K562 (cell line): ENCODE measurements at regions not wholly inside any gene's neighbourhood (a gene's known extent, or its start where the extent isn't known, plus 50 kb on each side); places are given as distances from the start of the nearest gene placed in this dataset.

Experiments
- ATAC-seq: fragments of 200-7000 bp; cut with Tn5 transposase; 3 replicates; pipeline ENCODE4 v1.9.1; 2020; ENCODE audit warnings: moderate library complexity
- BruUV-seq: library from RNA; stranded (reverse); fragments of 400-500 nt; replicated peaks from 2 replicates; lab custom pipeline; 2021; lab: Mats Ljungman, UMichigan
- CTCF ChIA-PET: fragments of 300-600 bp; formaldehyde crosslinking; extraction: SDS; loops from one replicate; lab custom pipeline; 2021; ENCODE audit warnings: low intra/inter-chr PET ratio; lab: Yijun Ruan, JAX
- POLR2A ChIA-PET: fragments of 300-600, 350-650 bp; sonication (Branson Sonifier 250); formaldehyde crosslinking; extraction: SDS; loops from one replicate; lab custom pipeline; 2021; ENCODE audit warnings: antibody characterized with exemption, inconsistent platforms; lab: Yijun Ruan, JAX
- DNase-seq, 4 experiments: peaks; one replicate each; pipeline versions ENCODE4 v3.0.0 to v3.0.0-alpha.2; 2011 to 2018; ENCODE audit warnings: low spot score in 3 of 4, mixed read lengths in 3 of 4; ENCODE audit errors: extremely low read depth in 1 of 4
- FAIRE-seq: peaks from 2 replicates; lab custom pipeline; 2011; peaks lifted over from hg19 to GRCh38; lab: Jason Lieb, UNC
- H2AFZ ChIP-seq: 2 replicates; pipeline ENCODE4 v1.6.0; 2011; ENCODE audit warnings: low read depth, low read length, control low read depth, inconsistent platforms
- H3K27ac ChIP-seq: fragments of 200-600 bp; 3 replicates; pipeline ENCODE4 v1.8.0; 2011; ENCODE audit warnings: low read depth, mild to moderate bottlenecking, control low read depth, inconsistent platforms, low read length, moderate library complexity, mixed read lengths; ENCODE audit errors: extremely low read depth
- H3K27me3 ChIP-seq, 2 experiments: fragments of 300-600 bp in 1 of 2; 2 replicates in 1 of 2; 3 replicates in 1 of 2; pipeline versions ENCODE4 v1.6.0 to v1.8.0; 2011; ENCODE audit warnings: inconsistent platforms in 2 of 2, low read length in 2 of 2, mild to moderate bottlenecking in 1 of 2, mixed read lengths in 1 of 2, moderate library complexity in 1 of 2; ENCODE audit not compliant: control insufficient read depth in 2 of 2, insufficient read depth in 2 of 2
- H3K36me3 ChIP-seq: fragments of 300-600 bp; 3 replicates; pipeline ENCODE4 v1.8.0; 2011; ENCODE audit warnings: mild to moderate bottlenecking, low read length, inconsistent platforms; ENCODE audit not compliant: control insufficient read depth, insufficient read depth
- H3K4me1 ChIP-seq, 2 experiments: fragments of 200-600 bp in 1 of 2; replicated peaks in 1 of 2; 2 replicates in 1 of 2; 3 replicates in 1 of 2; pipeline versions ENCODE4 v1.5.1 to v1.8.0; 2011; ENCODE audit warnings: inconsistent platforms in 2 of 2, low read length in 2 of 2, mild to moderate bottlenecking in 1 of 2, mixed read lengths in 1 of 2, moderate library complexity in 1 of 2; ENCODE audit not compliant: control insufficient read depth in 2 of 2, insufficient read depth in 2 of 2
- H3K4me2 ChIP-seq: 2 replicates; pipeline ENCODE4 v1.6.1; 2011; ENCODE audit warnings: low read length, control low read depth, inconsistent platforms, mixed read lengths; ENCODE audit not compliant: insufficient read depth
- H3K4me3 ChIP-seq: fragments of 200-600 bp; sonication (generic), shearing (Covaris generic); 2 replicates; pipeline ENCODE4 v1.5.1; 2016; ENCODE audit warnings: control low read depth, inconsistent platforms
- H3K79me2 ChIP-seq: fragments of 200-600 bp; 3 replicates; pipeline ENCODE4 v1.8.0; 2011; ENCODE audit warnings: low read length, inconsistent platforms; ENCODE audit not compliant: control insufficient read depth, insufficient read depth
- H3K9ac ChIP-seq, 2 experiments: 2 replicates each; pipeline versions ENCODE4 v1.6.0 to v1.6.1; 2011; ENCODE audit warnings: low read depth in 2 of 2, low read length in 2 of 2, control low read depth in 1 of 2, inconsistent platforms in 1 of 2, mild to moderate bottlenecking in 1 of 2, mixed read lengths in 1 of 2; ENCODE audit not compliant: insufficient read depth in 1 of 2
- H3K9me1 ChIP-seq: one replicate; pipeline ENCODE4 v1.6.0; 2011; ENCODE audit warnings: inconsistent platforms, mild to moderate bottlenecking, low read length, moderate library complexity; ENCODE audit not compliant: control insufficient read depth, insufficient read depth
- H3K9me3 ChIP-seq: replicated peaks from 2 replicates; pipeline ENCODE4 v1.5.1; 2011; ENCODE audit warnings: low read depth, low read length, inconsistent platforms; ENCODE audit not compliant: control insufficient read depth, insufficient read depth
- H4K20me1 ChIP-seq: replicated peaks from 2 replicates; pipeline ENCODE4 v1.6.1; 2011; ENCODE audit warnings: low read length, inconsistent platforms, mixed read lengths; ENCODE audit not compliant: control insufficient read depth, insufficient read depth
- CBFA2T3 ChIP-seq: fragments of 450-650 bp; IDR thresholded peaks from 2 replicates; pipeline ENCODE4 v1.6.1; 2017
- CBX3 ChIP-seq, 2 experiments: IDR thresholded peaks; 1 replicate in 1 of 2; 2 replicates in 1 of 2; pipeline ENCODE4 v1.6.1; 2012; ENCODE audit warnings: inconsistent platforms in 2 of 2, low read length in 2 of 2, borderline replicate concordance in 1 of 2, control low read depth in 1 of 2
- CEBPB ChIP-seq: fragments of 450-650 bp; IDR thresholded peaks from 2 replicates; pipeline ENCODE4 v1.6.1; 2016; ENCODE audit warnings: missing genetic modification characterization, missing compliant biosample characterization
- CEBPG ChIP-seq, 3 experiments: fragments of 200-800 bp in 1 of 3; sonication (Bioruptor generic) in 1 of 3; sonication (generic) in 1 of 3; formaldehyde crosslinking in 1 of 3; IDR thresholded peaks in 2 of 3; conservative IDR thresholded peaks in 1 of 3; 2 replicates each; pipeline versions ENCODE4 v1.6.1 to v1.8.0; 2016 to 2022; ENCODE audit warnings: missing compliant biosample characterization in 2 of 3, missing genetic modification characterization in 2 of 3, mild to moderate bottlenecking in 1 of 3, missing genetic modification reagents in 1 of 3
- CREB5 ChIP-seq: fragments of 250-450 bp; sonication (Bioruptor Pico); IDR thresholded peaks from 2 replicates; pipeline ENCODE4 v1.5.0; 2020; ENCODE audit warnings: mild to moderate bottlenecking
- CSDE1 ChIP-seq, 2 experiments: fragments of 450-650 bp; IDR thresholded peaks; 2 replicates each; pipeline ENCODE4 v1.6.1; 2016; ENCODE audit warnings: mild to moderate bottlenecking in 1 of 2
- KAT7 ChIP-seq: sonication (generic); formaldehyde crosslinking; IDR thresholded peaks from 2 replicates; pipeline ENCODE4 v1.8.0; 2022; ENCODE audit warnings: missing genetic modification reagents, mild to moderate bottlenecking, borderline replicate concordance
- PHF20 ChIP-seq: fragments of 450-650 bp; IDR thresholded peaks from 2 replicates; pipeline ENCODE4 v1.6.1; 2018; ENCODE audit not compliant: partially characterized antibody
- POLR2H ChIP-seq: IDR thresholded peaks from 2 replicates; pipeline ENCODE4 v1.6.1; 2016; ENCODE audit warnings: missing genetic modification characterization, low read depth, mild to moderate bottlenecking, control low read depth, missing compliant biosample characterization, moderate library complexity
- TCF7 ChIP-seq: sonication (generic); IDR thresholded peaks from 2 replicates; pipeline ENCODE4 v1.6.1; 2016; ENCODE audit warnings: antibody characterized with exemption, borderline replicate concordance
- ZFP1 ChIP-seq: fragments of 450-650 bp; formaldehyde crosslinking; IDR thresholded peaks from 2 replicates; pipeline ENCODE4 v1.4.0; 2020; ENCODE audit warnings: mild to moderate bottlenecking, mixed read lengths
- ZNF644 ChIP-seq: fragments of 200-800 bp; sonication (Bioruptor generic); IDR thresholded peaks from 2 replicates; pipeline ENCODE4 v1.6.1; 2016; ENCODE audit warnings: low read depth, missing genetic modification characterization, missing compliant biosample characterization
- in situ Hi-C: fragments of 300-500 bp; cut with MboI; formaldehyde crosslinking; loops from 4 replicates; pipeline ENCODE4 v1.15.0; 2018; ENCODE audit warnings: inconsistent platforms, mixed read lengths
- intact Hi-C: fragments of 100-400 bp; cut with micrococcal nuclease; formaldehyde crosslinking; loops from 2 replicates; pipeline ENCODE4 v1.14.2; 2022
- TF ChIP-seq, protein P1 (sequence below): fragments of 250-450 bp; sonication (Bioruptor Pico); IDR thresholded peaks from 2 replicates; pipeline ENCODE4 v1.4.0; 2020; ENCODE audit warnings: mild to moderate bottlenecking, moderate library complexity

- TF ChIP-seq CEBPG (CRISPR knock-in tag; IDR thresholded peaks at IDR 0.05) (no peak), CEBPG (tag; conservative IDR thresholded peaks at IDR 0.05 in 1 of 2, IDR thresholded peaks at IDR 0.05 in 1 of 2) (no peak), CREB5 (CRISPR knock-in tag) (no peak)
Observed at GRCh38 chr3:148266341-148266740, 431.4 kb upstream of the AGTR1 start (continued).

DNA sequence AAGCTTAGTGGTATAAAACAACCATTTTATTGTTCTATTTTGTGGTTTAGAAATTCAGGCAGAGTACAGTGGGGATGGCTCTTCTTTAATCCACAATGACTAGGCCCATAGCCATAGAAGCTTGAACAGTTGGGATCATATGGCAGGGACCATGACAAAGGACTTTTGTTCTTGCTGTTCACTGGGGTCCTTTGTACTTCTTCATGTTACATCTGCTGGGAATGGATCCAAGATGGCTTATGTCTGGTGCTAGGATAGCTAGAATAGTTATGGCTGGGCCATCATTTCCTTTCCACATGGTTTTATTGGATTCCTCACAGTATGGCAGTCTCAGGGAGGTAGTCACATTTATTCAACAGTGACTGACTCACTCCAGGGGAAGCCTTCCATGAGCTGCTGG lies 427.9 kb upstream of the AGTR1 start:
- intact Hi-C loops, result no loop called here
- H3K4me1 ChIP-seq, result no peaks in the 10 kb centered on the region
- FAIRE-seq (no peak), DNase-seq (no peak), ATAC-seq (no peak)
- no TSS peak for BruUV-seq
- no peak overlapping the region for H3K27ac ChIP-seq
- no peak overlapping the region for H3K9ac ChIP-seq
- POLR2A ChIA-PET, result no interaction called here
- H3K9me3 ChIP-seq, result no peaks in the 10 kb centered on the region
- no peak overlapping the region for H3K4me2 ChIP-seq
- H3K4me3 ChIP-seq, result no peak overlapping the region
- no peaks in the 10 kb centered on the region for H3K36me3 ChIP-seq
- TF ChIP-seq CSDE1 (IDR thresholded peaks at IDR 0.05) (no peak), CBFA2T3 (no peak), KAT7 (CRISPR knock-in tag) (no peak), CBX3 (IDR thresholded peaks at IDR 0.05; ENCODE audit: borderline replicate concordance in 1 of 2, low read length in 2 of 2) (no peak), POLR2H (tag) (no peak), ZNF644 (tag) (no peak), CEBPB (tag) (no peak), TCF7 (no peak), PHF20 (no peak), ZFP1 (CRISPR knock-in tag) (no peak)
- TF ChIP-seq, protein P1, sequence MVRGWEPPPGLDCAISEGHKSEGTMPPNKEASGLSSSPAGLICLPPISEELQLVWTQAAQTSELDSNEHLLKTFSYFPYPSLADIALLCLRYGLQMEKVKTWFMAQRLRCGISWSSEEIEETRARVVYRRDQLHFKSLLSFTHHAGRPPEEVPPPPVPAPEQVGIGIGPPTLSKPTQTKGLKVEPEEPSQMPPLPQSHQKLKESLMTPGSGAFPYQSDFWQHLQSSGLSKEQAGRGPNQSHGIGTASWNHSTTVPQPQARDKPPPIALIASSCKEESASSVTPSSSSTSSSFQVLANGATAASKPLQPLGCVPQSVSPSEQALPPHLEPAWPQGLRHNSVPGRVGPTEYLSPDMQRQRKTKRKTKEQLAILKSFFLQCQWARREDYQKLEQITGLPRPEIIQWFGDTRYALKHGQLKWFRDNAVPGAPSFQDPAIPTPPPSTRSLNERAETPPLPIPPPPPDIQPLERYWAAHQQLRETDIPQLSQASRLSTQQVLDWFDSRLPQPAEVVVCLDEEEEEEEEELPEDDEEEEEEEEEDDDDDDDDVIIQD, result no peak
- TF ChIP-seq, all 486 proteins: peak for 0
- H3K79me2 ChIP-seq, result no peaks in the 10 kb centered on the region
- in situ Hi-C loops, result no loop called here
- H4K20me1 ChIP-seq, result no peaks in the 10 kb centered on the region
- H3K27me3 ChIP-seq, result no peaks in the 10 kb centered on the region
- CTCF ChIA-PET, result no interaction called here
- H3K9me1 ChIP-seq, result no peaks in the 10 kb centered on the region
- H2AFZ ChIP-seq, result no peak overlapping the region
